NB4 (cell line): ENCODE measurements at regions not wholly inside any gene's neighbourhood (a gene's known extent, or its start where the extent isn't known, plus 50 kb on each side); places are given as distances from the start of the nearest gene placed in this dataset.
"Not testable (repeated sequence)": the region's sequence is repeated elsewhere in the genome, so short reads cannot be mapped to it uniquely, and the experiment has no call there.

ENCODE experiments used
- DNase-seq: peaks from one replicate; pipeline ENCODE4 v3.0.0; 2010; ENCODE audit warnings: low read depth
- H3K4me3 ChIP-seq: one replicate; pipeline ENCODE4 v1.5.1; 2011; ENCODE audit warnings: mild to moderate bottlenecking, low read depth, low read length, moderate library complexity
- MYC ChIP-seq: IDR thresholded peaks from 2 replicates; pipeline ENCODE4 v1.6.1; 2011; ENCODE audit warnings: low read depth, low read length
- POLR2A ChIP-seq: IDR thresholded peaks from 2 replicates; pipeline ENCODE4 v1.6.1; 2011; ENCODE audit warnings: mild to moderate bottlenecking; ENCODE audit not compliant: insufficient read length; ENCODE audit errors: extremely low read depth
- TF ChIP-seq, protein P1 (sequence below): IDR thresholded peaks from 2 replicates; pipeline ENCODE4 v1.6.1; 2011; ENCODE audit warnings: low read depth, low read length
- TF ChIP-seq, protein P2 (sequence below): IDR thresholded peaks from one replicate; pipeline ENCODE4 v1.5.1; 2012; ENCODE audit warnings: low read depth, low read length

DNA sequence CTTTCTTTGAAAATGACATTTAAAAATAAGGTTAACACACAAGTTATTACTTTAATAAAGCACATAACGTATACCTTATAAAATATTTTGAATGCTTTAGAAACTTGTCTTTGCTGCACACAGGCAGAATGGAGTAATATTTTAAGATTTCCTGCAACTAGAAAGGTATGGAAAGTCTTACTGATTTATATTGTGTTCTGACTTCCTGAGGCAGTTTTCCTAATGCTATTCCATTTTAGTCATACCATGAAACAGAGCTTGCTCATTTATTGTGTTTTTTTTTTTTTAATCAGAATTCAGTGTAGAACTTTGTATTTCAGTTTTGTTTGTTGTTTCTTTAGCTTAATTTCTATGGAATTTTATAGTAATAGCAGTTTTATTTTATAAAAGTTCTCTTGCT lies 60.9 kb upstream of the S1PR1 start:
- H3K4me3 ChIP-seq = no peak overlapping the region
- DNase-seq = no peak
- TF ChIP-seq, protein P1, sequence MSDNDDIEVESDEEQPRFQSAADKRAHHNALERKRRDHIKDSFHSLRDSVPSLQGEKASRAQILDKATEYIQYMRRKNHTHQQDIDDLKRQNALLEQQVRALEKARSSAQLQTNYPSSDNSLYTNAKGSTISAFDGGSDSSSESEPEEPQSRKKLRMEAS = no peak
- TF ChIP-seq POLR2A = no peak
- TF ChIP-seq, protein P2, sequence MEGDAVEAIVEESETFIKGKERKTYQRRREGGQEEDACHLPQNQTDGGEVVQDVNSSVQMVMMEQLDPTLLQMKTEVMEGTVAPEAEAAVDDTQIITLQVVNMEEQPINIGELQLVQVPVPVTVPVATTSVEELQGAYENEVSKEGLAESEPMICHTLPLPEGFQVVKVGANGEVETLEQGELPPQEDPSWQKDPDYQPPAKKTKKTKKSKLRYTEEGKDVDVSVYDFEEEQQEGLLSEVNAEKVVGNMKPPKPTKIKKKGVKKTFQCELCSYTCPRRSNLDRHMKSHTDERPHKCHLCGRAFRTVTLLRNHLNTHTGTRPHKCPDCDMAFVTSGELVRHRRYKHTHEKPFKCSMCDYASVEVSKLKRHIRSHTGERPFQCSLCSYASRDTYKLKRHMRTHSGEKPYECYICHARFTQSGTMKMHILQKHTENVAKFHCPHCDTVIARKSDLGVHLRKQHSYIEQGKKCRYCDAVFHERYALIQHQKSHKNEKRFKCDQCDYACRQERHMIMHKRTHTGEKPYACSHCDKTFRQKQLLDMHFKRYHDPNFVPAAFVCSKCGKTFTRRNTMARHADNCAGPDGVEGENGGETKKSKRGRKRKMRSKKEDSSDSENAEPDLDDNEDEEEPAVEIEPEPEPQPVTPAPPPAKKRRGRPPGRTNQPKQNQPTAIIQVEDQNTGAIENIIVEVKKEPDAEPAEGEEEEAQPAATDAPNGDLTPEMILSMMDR = no peak
- TF ChIP-seq MYC = no peak

DNA sequence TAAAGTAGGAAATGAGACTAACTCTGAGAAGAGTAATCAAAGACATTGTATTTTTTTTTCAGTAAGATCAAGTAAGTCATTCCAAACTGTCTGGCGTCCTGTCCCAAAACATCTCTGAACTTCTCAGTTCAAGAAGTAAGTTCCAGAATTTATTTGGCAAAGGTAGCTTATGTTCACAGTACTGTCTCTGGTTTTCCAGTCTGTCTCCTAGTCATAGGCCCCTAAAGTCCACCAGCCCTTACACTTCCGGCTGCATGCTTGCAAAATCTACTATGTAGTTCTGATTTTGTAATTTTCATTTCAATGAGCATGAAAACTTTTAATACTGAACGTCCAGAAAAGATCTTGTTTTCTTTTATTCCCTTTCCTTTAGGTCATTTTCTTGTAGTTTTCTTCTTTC lies 61.4 kb upstream of the S1PR1 start:
- TF ChIP-seq POLR2A (no peak), MYC (no peak)
- TF ChIP-seq, protein P1 = no peak
- H3K4me3 ChIP-seq = no peak overlapping the region
- no peak for DNase-seq

GRCh38 chr1:101174722-101175121 lies 62.1 kb upstream of the S1PR1 start:
- H3K4me3 ChIP-seq = no peak overlapping the region
- TF ChIP-seq, protein P1 = no peak
- no peak for TF ChIP-seq POLR2A
- TF ChIP-seq, protein P2 = no peak
- no peak for TF ChIP-seq MYC
- DNase-seq = no peak

DNA sequence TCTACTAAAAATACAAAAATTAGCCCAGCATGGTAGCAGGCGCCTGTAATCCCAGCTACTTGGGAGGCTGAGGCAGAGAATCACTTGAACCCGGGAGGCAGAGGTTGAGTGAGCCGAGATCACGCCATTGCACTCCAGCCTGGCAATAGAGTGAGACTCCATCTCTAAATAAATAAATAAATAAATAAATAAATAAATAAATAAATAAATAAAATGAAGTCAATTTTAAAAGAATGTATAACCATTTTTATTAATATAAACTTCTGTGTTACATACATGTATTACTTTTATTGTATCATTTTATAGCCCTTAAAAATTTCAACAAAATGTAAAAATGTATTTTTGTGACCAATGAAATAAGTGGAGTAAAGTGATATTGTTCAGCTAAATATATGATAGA lies 62.5 kb upstream of the S1PR1 start:
- not testable (repeated sequence) for DNase-seq, H3K4me3 ChIP-seq

GRCh38 chr1:101170506-101171050 lies 66.2 kb upstream of the S1PR1 start:
- DNase-seq = no peak
- TF ChIP-seq, protein P1 = no peak
- TF ChIP-seq, protein P2 = no peak
- TF ChIP-seq MYC = no peak
- TF ChIP-seq POLR2A = no peak
- H3K4me3 ChIP-seq = no peak overlapping the region

- TF ChIP-seq, protein P1 = no peak
- no peak for TF ChIP-seq POLR2A
- TF ChIP-seq, protein P2 = no peak
- no peak for TF ChIP-seq MYC
- no peak for DNase-seq
- H3K4me3 ChIP-seq = no peak overlapping the region
Observed at GRCh38 chr1:101167891-101168290, 68.9 kb upstream of the S1PR1 start.
